ENCODE measurements at regions not wholly inside any gene's neighbourhood (a gene's known extent, or its start where the extent isn't known, plus 50 kb on each side); places are given as distances from the start of the nearest gene placed in this dataset.

- DNase-seq = peak; percentile 72
- TF ChIP-seq, protein P1, sequence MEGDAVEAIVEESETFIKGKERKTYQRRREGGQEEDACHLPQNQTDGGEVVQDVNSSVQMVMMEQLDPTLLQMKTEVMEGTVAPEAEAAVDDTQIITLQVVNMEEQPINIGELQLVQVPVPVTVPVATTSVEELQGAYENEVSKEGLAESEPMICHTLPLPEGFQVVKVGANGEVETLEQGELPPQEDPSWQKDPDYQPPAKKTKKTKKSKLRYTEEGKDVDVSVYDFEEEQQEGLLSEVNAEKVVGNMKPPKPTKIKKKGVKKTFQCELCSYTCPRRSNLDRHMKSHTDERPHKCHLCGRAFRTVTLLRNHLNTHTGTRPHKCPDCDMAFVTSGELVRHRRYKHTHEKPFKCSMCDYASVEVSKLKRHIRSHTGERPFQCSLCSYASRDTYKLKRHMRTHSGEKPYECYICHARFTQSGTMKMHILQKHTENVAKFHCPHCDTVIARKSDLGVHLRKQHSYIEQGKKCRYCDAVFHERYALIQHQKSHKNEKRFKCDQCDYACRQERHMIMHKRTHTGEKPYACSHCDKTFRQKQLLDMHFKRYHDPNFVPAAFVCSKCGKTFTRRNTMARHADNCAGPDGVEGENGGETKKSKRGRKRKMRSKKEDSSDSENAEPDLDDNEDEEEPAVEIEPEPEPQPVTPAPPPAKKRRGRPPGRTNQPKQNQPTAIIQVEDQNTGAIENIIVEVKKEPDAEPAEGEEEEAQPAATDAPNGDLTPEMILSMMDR (IDR thresholded peaks at IDR 0.05; ENCODE audit: low read depth, low read length) = peak; percentile 92
- Histone ChIP-seq H3K4me3 (ENCODE audit: low read depth, low read length) (no peak overlapping the region), H3K36me3 (no peaks in the 10 kb centered on the region), H3K4me1 (no peaks in the 10 kb centered on the region), H3K9me3 (no peaks in the 10 kb centered on the region), H3K27me3 (peaks cover 4% of the 10 kb centered on the region)
These were observed 66.5 kb downstream of the GGTLC2 start for GRCh38 chr22:22710719-22711531.

GRCh38 chr22:22711532-22711913 is 67.1 kb downstream of the GGTLC2 start:
- peaks cover 5% of the 10 kb centered on the region for H3K27me3 ChIP-seq
- no peaks in the 10 kb centered on the region for H3K36me3 ChIP-seq
- DNase-seq = no peak
- no peaks in the 10 kb centered on the region for H3K4me1 ChIP-seq
- TF ChIP-seq, protein P1 (IDR thresholded peaks at IDR 0.05; ENCODE audit: low read depth, low read length) = no peak
- no peaks in the 10 kb centered on the region for H3K9me3 ChIP-seq
- no peak overlapping the region for H3K4me3 ChIP-seq (ENCODE audit: low read depth, low read length)

GRCh38 chr22:22712092-22712658 is 67.8 kb downstream of the GGTLC2 start:
- H3K4me1 ChIP-seq = no peaks in the 10 kb centered on the region
- no peak overlapping the region for H3K4me3 ChIP-seq (ENCODE audit: low read depth, low read length)
- TF ChIP-seq, protein P1 (IDR thresholded peaks at IDR 0.05; ENCODE audit: low read depth, low read length) = no peak
- no peak for DNase-seq
- H3K27me3 ChIP-seq = peaks cover 6% of the 10 kb centered on the region
- H3K9me3 ChIP-seq = no peaks in the 10 kb centered on the region
- no peaks in the 10 kb centered on the region for H3K36me3 ChIP-seq

DNA sequence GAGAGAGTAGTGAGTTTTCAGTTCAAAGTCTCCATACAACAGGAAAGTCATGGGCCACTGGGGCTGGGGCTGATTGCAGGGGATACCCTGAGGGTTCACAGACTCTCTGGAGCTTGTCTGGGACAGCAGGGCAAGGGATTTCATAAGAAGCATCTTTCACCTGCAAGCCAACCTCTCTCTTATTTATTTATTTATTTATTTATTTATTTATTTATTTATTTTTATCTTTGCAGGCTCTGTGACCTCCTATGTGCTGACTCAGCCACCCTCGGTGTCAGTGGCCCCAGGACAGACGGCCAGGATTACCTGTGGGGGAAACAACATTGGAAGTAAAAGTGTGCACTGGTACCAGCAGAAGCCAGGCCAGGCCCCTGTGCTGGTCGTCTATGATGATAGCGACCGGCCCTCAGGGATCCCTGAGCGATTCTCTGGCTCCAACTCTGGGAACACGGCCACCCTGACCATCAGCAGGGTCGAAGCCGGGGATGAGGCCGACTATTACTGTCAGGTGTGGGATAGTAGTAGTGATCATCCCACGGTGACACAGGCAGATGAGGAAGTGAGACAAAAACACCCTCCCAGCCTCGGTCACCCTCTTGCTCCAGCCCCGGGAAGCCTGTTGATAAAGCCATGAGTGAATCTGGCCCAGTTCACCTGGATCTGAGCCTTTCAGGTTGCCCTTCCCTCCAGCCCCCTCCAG is 68.4 kb downstream of the GGTLC2 start:
- Histone ChIP-seq H3K4me1 (no peaks in the 10 kb centered on the region), H3K9me3 (no peaks in the 10 kb centered on the region), H3K27me3 (peaks cover 9% of the 10 kb centered on the region), H3K4me3 (ENCODE audit: low read depth, low read length) (no peak overlapping the region), H3K36me3 (no peaks in the 10 kb centered on the region)
- TF ChIP-seq, protein P1 (IDR thresholded peaks at IDR 0.05; ENCODE audit: low read depth, low read length) = no peak
- no peak for DNase-seq

DNA sequence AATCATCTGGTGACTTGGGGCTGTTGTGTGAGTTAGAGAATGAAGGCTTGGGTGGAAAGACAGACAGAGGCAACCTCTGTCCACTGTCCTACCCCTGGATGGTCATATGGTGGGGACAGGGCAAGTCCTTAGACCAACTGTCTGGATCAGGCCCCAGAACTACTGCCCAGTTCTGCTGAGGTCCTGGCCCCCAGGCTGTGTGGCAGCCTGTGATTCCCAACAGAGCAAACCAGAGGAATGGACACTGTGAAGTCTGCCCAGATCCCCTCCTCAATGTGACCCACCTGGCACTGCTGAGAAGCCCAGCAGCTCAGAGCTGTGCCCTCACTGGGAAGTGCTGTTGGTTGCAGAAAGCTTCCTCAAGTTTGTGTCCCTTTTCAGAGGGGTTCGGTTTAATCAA is 69.0 kb downstream of the GGTLC2 start:
- H3K4me3 ChIP-seq (ENCODE audit: low read depth, low read length) = no peak overlapping the region
- no peak for DNase-seq
- H3K36me3 ChIP-seq = no peaks in the 10 kb centered on the region
- peaks cover 10% of the 10 kb centered on the region for H3K27me3 ChIP-seq
- TF ChIP-seq, protein P1 (IDR thresholded peaks at IDR 0.05; ENCODE audit: low read depth, low read length) = no peak
- no peaks in the 10 kb centered on the region for H3K4me1 ChIP-seq
- H3K9me3 ChIP-seq = no peaks in the 10 kb centered on the region
